Activated CD4-positive, alpha-beta T cell treated with anti-CD3 and anti-CD28 coated beads, Interleukin-2, amount 10 ng/mL, durations not matched to agents 7 days and 5 days (primary cell): ENCODE measurements at regions not wholly inside any gene's neighbourhood (a gene's known extent, or its start where the extent isn't known, plus 50 kb on each side); places are given as distances from the start of the nearest gene placed in this dataset.
"Not testable (repeated sequence)": the region's sequence is repeated elsewhere in the genome, so short reads cannot be mapped to it uniquely, and the experiment has no call there.

ENCODE experiments used
- CTCF ChIA-PET: fragments of 350-600 bp; sonication (Branson Sonifier 250); formaldehyde crosslinking; loops from one replicate; lab custom pipeline; 2021; ENCODE audit warnings: antibody characterized with exemption; lab: Charles Lee
- POLR2A ChIA-PET: fragments of 350-600 bp; sonication (Branson Sonifier 250); formaldehyde crosslinking; loops from one replicate; lab custom pipeline; 2021; ENCODE audit warnings: antibody characterized with exemption; lab: Charles Lee
- DNase-seq: peaks from one replicate; pipeline ENCODE4 v3.0.0-alpha.2; 2020
- H3K27ac Mint-ChIP-seq: one replicate; pipeline ENCODE4 v1.8.0; 2021; ENCODE audit warnings: mild to moderate bottlenecking, moderate library complexity, mixed read lengths
- H3K27me3 Mint-ChIP-seq: one replicate; pipeline ENCODE4 v1.8.0; 2021; ENCODE audit warnings: mixed read lengths
- H3K36me3 Mint-ChIP-seq: one replicate; pipeline ENCODE4 v1.8.0; 2021; ENCODE audit warnings: low read depth, mixed read lengths
- H3K4me1 Mint-ChIP-seq: one replicate; pipeline ENCODE4 v1.8.0; 2021; ENCODE audit warnings: mixed read lengths
- H3K4me3 Mint-ChIP-seq: one replicate; pipeline ENCODE4 v1.8.0; 2021; ENCODE audit warnings: mild to moderate bottlenecking, moderate library complexity, mixed read lengths
- H3K9me3 Mint-ChIP-seq: one replicate; pipeline ENCODE4 v1.8.0; 2021; ENCODE audit warnings: mixed read lengths

GRCh38 chr3:170814822-170815221 lies 55.2 kb downstream of the RPL22L1 start:
- Mint-ChIP-seq H3K9me3 (no peaks in the 10 kb centered on the region), H3K27ac (no peak overlapping the region), H3K36me3 (no peaks in the 10 kb centered on the region), H3K4me1 (peaks cover 5% of the 10 kb centered on the region), H3K27me3 (peaks cover 3% of the 10 kb centered on the region), H3K4me3 (no peak overlapping the region)
- ChIA-PET POLR2A (no interaction called here), CTCF (no interaction called here)
- DNase-seq = no peak

GRCh38 chr3:170813266-170813665 lies 56.7 kb downstream of the RPL22L1 start:
- H3K4me3 Mint-ChIP-seq = no peak overlapping the region
- no peaks in the 10 kb centered on the region for H3K36me3 Mint-ChIP-seq
- no peak for DNase-seq
- peaks cover 5% of the 10 kb centered on the region for H3K4me1 Mint-ChIP-seq
- peaks cover 3% of the 10 kb centered on the region for H3K27me3 Mint-ChIP-seq
- POLR2A ChIA-PET = no interaction called here
- no peak overlapping the region for H3K27ac Mint-ChIP-seq
- CTCF ChIA-PET = interaction anchor here (1.3 to 3.9 kb wide), 2 partner anchors 100 to 400 kb away, joined by 4 to 18 read pairs; no protein-coding TSS in a partner anchor
- H3K9me3 Mint-ChIP-seq = no peaks in the 10 kb centered on the region

GRCh38 chr3:170811928-170812591 lies 57.9 kb downstream of the RPL22L1 start:
- Mint-ChIP-seq H3K27ac (no peak overlapping the region), H3K36me3 (no peaks in the 10 kb centered on the region), H3K9me3 (no peaks in the 10 kb centered on the region), H3K4me3 (no peak overlapping the region), H3K27me3 (peaks cover 3% of the 10 kb centered on the region), H3K4me1 (peaks cover 5% of the 10 kb centered on the region)
- ChIA-PET CTCF (interaction anchor here (0.6 to 3.9 kb wide), 13 partner anchors 12 to 951 kb away, joined by 3 to 18 read pairs (median 4); partner anchors contain the start of gene RPL22L1), POLR2A (no interaction called here)
- peak; percentile 77 for DNase-seq

- POLR2A ChIA-PET = no interaction called here
Measured at GRCh38 chr3:170811515-170811914, 58.5 kb downstream of the RPL22L1 start.

GRCh38 chr3:170809975-170810357 lies 60.0 kb downstream of the RPL22L1 start:
- Mint-ChIP-seq H3K27ac (no peak overlapping the region), H3K27me3 (peaks cover 5% of the 10 kb centered on the region), H3K9me3 (no peaks in the 10 kb centered on the region), H3K4me3 (no peak overlapping the region), H3K4me1 (peaks cover 5% of the 10 kb centered on the region), H3K36me3 (no peaks in the 10 kb centered on the region)
- POLR2A ChIA-PET = no interaction called here
- CTCF ChIA-PET = interaction anchor here (0.5 to 3.9 kb wide), 3 partner anchors 15 to 608 kb away, joined by 3 to 18 read pairs (median 7); no protein-coding TSS in a partner anchor
- DNase-seq = no peak

More at GRCh38 chr3:170811515-170811914, 58.5 kb downstream of the RPL22L1 start:
- Mint-ChIP-seq H3K27ac (no peak overlapping the region), H3K27me3 (peaks cover 3% of the 10 kb centered on the region), H3K4me3 (no peak overlapping the region), H3K9me3 (no peaks in the 10 kb centered on the region), H3K4me1 (peaks cover 5% of the 10 kb centered on the region), H3K36me3 (no peaks in the 10 kb centered on the region)
- CTCF ChIA-PET = interaction anchor here (0.6 to 3.9 kb wide), 13 partner anchors 9 to 951 kb away, joined by 3 to 18 read pairs (median 4); partner anchors contain the start of gene RPL22L1
- DNase-seq = no peak

GRCh38 chr3:170809007-170809974 lies 60.7 kb downstream of the RPL22L1 start:
- peaks cover 11% of the 10 kb centered on the region for H3K27me3 Mint-ChIP-seq
- ChIA-PET POLR2A (no interaction called here), CTCF (interaction anchor here (0.5 to 1.4 kb wide), 2 partner anchors 14 to 608 kb away, joined by 3 to 7 read pairs; no protein-coding TSS in a partner anchor)
- H3K4me1 Mint-ChIP-seq = peaks cover 5% of the 10 kb centered on the region
- DNase-seq = peak; percentile 8
- H3K4me3 Mint-ChIP-seq = no peak overlapping the region
- H3K27ac Mint-ChIP-seq = no peak overlapping the region
- no peaks in the 10 kb centered on the region for H3K9me3 Mint-ChIP-seq
- H3K36me3 Mint-ChIP-seq = no peaks in the 10 kb centered on the region

GRCh38 chr3:170808041-170808440 lies 62.0 kb downstream of the RPL22L1 start:
- Mint-ChIP-seq H3K36me3 (no peaks in the 10 kb centered on the region), H3K27me3 (peaks cover 17% of the 10 kb centered on the region), H3K4me1 (peaks cover 5% of the 10 kb centered on the region), H3K27ac (no peak overlapping the region), H3K9me3 (no peaks in the 10 kb centered on the region), H3K4me3 (no peak overlapping the region)
- DNase-seq = no peak
- ChIA-PET POLR2A (no interaction called here), CTCF (no interaction called here)

GRCh38 chr3:170806676-170807075 lies 63.3 kb downstream of the RPL22L1 start:
- H3K27me3 Mint-ChIP-seq = peaks cover 25% of the 10 kb centered on the region
- peaks cover 1% of the 10 kb centered on the region for H3K4me1 Mint-ChIP-seq
- H3K4me3 Mint-ChIP-seq = no peak overlapping the region
- ChIA-PET CTCF (no interaction called here), POLR2A (no interaction called here)
- DNase-seq = no peak
- H3K9me3 Mint-ChIP-seq = no peaks in the 10 kb centered on the region
- H3K36me3 Mint-ChIP-seq = no peaks in the 10 kb centered on the region
- no peak overlapping the region for H3K27ac Mint-ChIP-seq

- POLR2A ChIA-PET = no interaction called here
- Mint-ChIP-seq H3K27ac (no peak overlapping the region), H3K27me3 (peaks cover 29% of the 10 kb centered on the region), H3K36me3 (no peaks in the 10 kb centered on the region), H3K4me1 (no peaks in the 10 kb centered on the region), H3K9me3 (no peaks in the 10 kb centered on the region), H3K4me3 (no peak overlapping the region)
- no peak for DNase-seq
- CTCF ChIA-PET = no interaction called here
Measured at GRCh38 chr3:170806141-170806540, 63.9 kb downstream of the RPL22L1 start.

- POLR2A ChIA-PET, H3K27ac Mint-ChIP-seq, H3K4me3 Mint-ChIP-seq, H3K4me1 Mint-ChIP-seq, H3K9me3 Mint-ChIP-seq, CTCF ChIA-PET, H3K36me3 Mint-ChIP-seq, DNase-seq: not testable (repeated sequence)
- peaks cover 29% of the 10 kb centered on the region for H3K27me3 Mint-ChIP-seq
Measured at GRCh38 chr3:170805296-170805695, 64.7 kb downstream of the RPL22L1 start.

- H3K27ac Mint-ChIP-seq, POLR2A ChIA-PET, CTCF ChIA-PET: not testable (repeated sequence)
Measured at GRCh38 chr3:170804634-170805033, 65.4 kb downstream of the RPL22L1 start.

GRCh38 chr3:170804078-170804477 lies 65.9 kb downstream of the RPL22L1 start:
- H3K4me1 Mint-ChIP-seq = no peaks in the 10 kb centered on the region
- ChIA-PET POLR2A (no interaction called here), CTCF (no interaction called here)

More at GRCh38 chr3:170804634-170805033, 65.4 kb downstream of the RPL22L1 start:
- peaks cover 33% of the 10 kb centered on the region for H3K27me3 Mint-ChIP-seq
- not testable (repeated sequence) for H3K9me3 Mint-ChIP-seq, DNase-seq, H3K4me3 Mint-ChIP-seq, H3K4me1 Mint-ChIP-seq, H3K36me3 Mint-ChIP-seq

More at GRCh38 chr3:170804078-170804477, 65.9 kb downstream of the RPL22L1 start:
- Mint-ChIP-seq H3K4me3 (no peak overlapping the region), H3K9me3 (no peaks in the 10 kb centered on the region), H3K27ac (no peak overlapping the region), H3K36me3 (no peaks in the 10 kb centered on the region), H3K27me3 (peaks cover 37% of the 10 kb centered on the region)
- DNase-seq = no peak
